HCT116 (cell line): ENCODE measurements at regions not wholly inside any gene's neighbourhood (a gene's known extent, or its start where the extent isn't known, plus 50 kb on each side); places are given as distances from the start of the nearest gene placed in this dataset.

ENCODE experiments used
- ATAC-seq: fragments of 200-7000 bp; cut with Tn5 transposase; 2 replicates; pipeline ENCODE4 v1.9.1; 2020; ENCODE audit warnings: mild to moderate bottlenecking, moderate library complexity
- BruUV-seq: library from RNA; stranded (reverse); fragments of 400-500 nt; replicated peaks from 2 replicates; lab custom pipeline; 2021; lab: Mats Ljungman, UMichigan
- CTCF ChIA-PET: fragments of 300-600 bp; sonication (Branson Sonifier 250); formaldehyde crosslinking; loops from one replicate; lab custom pipeline; 2021; ENCODE audit warnings: antibody characterized with exemption; lab: Charles Lee
- POLR2A ChIA-PET: fragments of 300-600, 350-600 bp; sonication (Branson Sonifier 250); formaldehyde crosslinking; loops from one replicate; lab custom pipeline; 2021; ENCODE audit warnings: antibody characterized with exemption; lab: Charles Lee
- RAD21 ChIA-PET, 2 experiments: fragments of 300-600 bp; sonication (Branson Sonifier 250); formaldehyde crosslinking; loops; one replicate each; lab custom pipeline; 2023; ENCODE audit warnings: low total read pairs in 2 of 2; ENCODE audit not compliant: uncharacterized antibody in 2 of 2, unreplicated experiment in 2 of 2, low non-redundant PET in 1 of 2; lab: Charles Lee
- DNase-seq: peaks from one replicate; pipeline ENCODE4 v3.0.0-alpha.2; 2010; ENCODE audit warnings: low read depth, low spot score
- H2AFZ ChIP-seq: fragments of 200-600 bp; shearing (Covaris generic), sonication (generic); 2 replicates; pipeline ENCODE4 v1.6.1; 2017; ENCODE audit warnings: low read depth, mixed run types, mixed read lengths, antibody characterized with exemption, low read length; ENCODE audit not compliant: poor library complexity, severe bottlenecking
- H3K27ac ChIP-seq: 2 replicates; pipeline ENCODE4 v1.5.1; 2012; ENCODE audit warnings: low read depth, low read length
- H3K27me3 ChIP-seq: fragments of 200-600 bp; sonication (generic); 2 replicates; pipeline ENCODE4 v1.6.1; 2016; ENCODE audit warnings: mixed run types, low read length, mixed read lengths; ENCODE audit not compliant: insufficient read depth
- H3K36me3 ChIP-seq, 2 experiments: fragments of 200-500 bp in 1 of 2; fragments of 200-600 bp in 1 of 2; sonication (Bioruptor generic) in 1 of 2; sonication (generic) in 1 of 2; 2 replicates each; pipeline versions ENCODE4 v1.5.1 to v1.6.1; 2014 to 2016; ENCODE audit warnings: low read length in 2 of 2, inconsistent platforms in 1 of 2, mixed read lengths in 1 of 2, mixed run types in 1 of 2; ENCODE audit not compliant: insufficient read depth in 2 of 2, control insufficient read depth in 1 of 2
- H3K4me1 ChIP-seq, 2 experiments: fragments of 200-600 bp in 1 of 2; sonication (generic) in 1 of 2; 2 replicates each; pipeline versions ENCODE4 v1.5.1 to v1.6.1; 2012 to 2017; ENCODE audit warnings: low read length in 2 of 2, inconsistent platforms in 1 of 2, mild to moderate bottlenecking in 1 of 2, mixed read lengths in 1 of 2, mixed run types in 1 of 2, moderate library complexity in 1 of 2; ENCODE audit not compliant: insufficient read depth in 2 of 2, control insufficient read depth in 1 of 2
- H3K4me2 ChIP-seq: fragments of 200-600 bp; sonication (generic); 2 replicates; pipeline ENCODE4 v1.6.1; 2017; ENCODE audit warnings: mixed run types, low read length, mixed read lengths
- H3K4me3 ChIP-seq, 2 experiments: fragments of 200-600 bp in 1 of 2; sonication (generic) in 1 of 2; replicated peaks in 1 of 2; 2 replicates each; pipeline ENCODE4 v1.5.1; 2011 to 2016; ENCODE audit warnings: low read length in 2 of 2, control low read depth in 1 of 2, low read depth in 1 of 2, mild to moderate bottlenecking in 1 of 2, mixed read lengths in 1 of 2, mixed run types in 1 of 2
- H3K79me2 ChIP-seq: fragments of 200-600 bp; sonication (generic); 2 replicates; pipeline ENCODE4 v1.6.1; 2017; ENCODE audit warnings: mild to moderate bottlenecking, mixed run types, low read length, moderate library complexity, mixed read lengths; ENCODE audit not compliant: insufficient read depth
- H3K9ac ChIP-seq: fragments of 200-600 bp; sonication (generic); 2 replicates; pipeline ENCODE4 v1.6.1; 2016; ENCODE audit warnings: low read length, mixed read lengths
- H3K9me2 ChIP-seq: fragments of 200-600 bp; sonication (generic), shearing (Covaris generic); 2 replicates; pipeline ENCODE4 v1.6.1; 2017; ENCODE audit warnings: mixed run types, mild to moderate bottlenecking, moderate library complexity; ENCODE audit not compliant: insufficient read depth
- H3K9me3 ChIP-seq, 2 experiments: fragments of 200-500 bp in 1 of 2; fragments of 200-600 bp in 1 of 2; sonication (Bioruptor generic) in 1 of 2; sonication (generic) in 1 of 2; 2 replicates each; pipeline ENCODE4 v1.6.1; 2014 to 2017; ENCODE audit warnings: low read length in 2 of 2, mixed read lengths in 2 of 2, inconsistent platforms in 1 of 2, low read depth in 1 of 2, mild to moderate bottlenecking in 1 of 2, mixed run types in 1 of 2, moderate library complexity in 1 of 2; ENCODE audit not compliant: control insufficient read depth in 1 of 2, insufficient read depth in 1 of 2
- H4K20me1 ChIP-seq: fragments of 200-600 bp; sonication (generic), shearing (Covaris generic); 2 replicates; pipeline ENCODE4 v1.6.1; 2017; ENCODE audit warnings: mixed run types, mild to moderate bottlenecking, moderate library complexity; ENCODE audit not compliant: insufficient read depth
- CEBPB ChIP-seq: IDR thresholded peaks from 2 replicates; pipeline ENCODE4 v1.6.1; 2012; ENCODE audit warnings: low read depth
- EGR1 ChIP-seq: IDR thresholded peaks from 2 replicates; pipeline ENCODE4 v1.6.1; 2012; ENCODE audit warnings: low read depth
- EZH2 ChIP-seq: fragments of 200-600 bp; sonication (generic); IDR thresholded peaks from 2 replicates; pipeline ENCODE4 v1.6.1; 2017; ENCODE audit warnings: antibody characterized with exemption, mixed run types
- FOSL1 ChIP-seq: IDR thresholded peaks from 2 replicates; pipeline ENCODE4 v1.6.1; 2012; ENCODE audit warnings: low read depth
- POLR2AphosphoS5 ChIP-seq: IDR thresholded peaks from 2 replicates; pipeline ENCODE4 v1.6.1; 2011; ENCODE audit warnings: mild to moderate bottlenecking, low read depth, low read length, moderate library complexity
- RAD21 ChIP-seq: IDR thresholded peaks from 2 replicates; pipeline ENCODE4 v1.6.1; 2012; ENCODE audit warnings: low read depth, mild to moderate bottlenecking
- SP1 ChIP-seq: IDR thresholded peaks from 2 replicates; pipeline ENCODE4 v1.6.1; 2012; ENCODE audit warnings: low read depth
- SRF ChIP-seq: IDR thresholded peaks from 2 replicates; pipeline ENCODE4 v1.6.1; 2012; ENCODE audit warnings: low read depth
- YY1 ChIP-seq: IDR thresholded peaks from 2 replicates; pipeline ENCODE4 v1.6.1; 2011; ENCODE audit warnings: low read length, low read depth, moderate library complexity, mild to moderate bottlenecking; ENCODE audit not compliant: insufficient replicate concordance; ENCODE audit errors: extremely low read depth
- ZNF274 ChIP-seq: fragments of 200-500 bp; sonication (Bioruptor generic); IDR thresholded peaks from 2 replicates; pipeline ENCODE4 v1.6.1; 2014; ENCODE audit warnings: mild to moderate bottlenecking, low read depth, low read length, inconsistent platforms
- intact Hi-C: fragments of 100-400 bp; cut with micrococcal nuclease; formaldehyde crosslinking; loops from 2 replicates; pipeline ENCODE4 v1.10.0; 2022
- TF ChIP-seq, protein P1 (sequence below): IDR thresholded peaks from 2 replicates; pipeline ENCODE4 v1.6.1; 2011; ENCODE audit warnings: mild to moderate bottlenecking, low read length, moderate library complexity; ENCODE audit not compliant: insufficient replicate concordance; ENCODE audit errors: extremely low read depth
- TF ChIP-seq, protein P2 (sequence below): IDR thresholded peaks from 2 replicates; pipeline ENCODE4 v1.6.1; 2012
- TF ChIP-seq, protein P3 (sequence below), 3 experiments: fragments of 200-600 bp in 1 of 3; sonication (generic) in 1 of 3; IDR thresholded peaks in 2 of 3; conservative IDR thresholded peaks in 1 of 3; 2 replicates each; pipeline ENCODE4 v1.5.1; 2012 to 2017; ENCODE audit warnings: low read depth in 2 of 3, low read length in 2 of 3, antibody characterized with exemption in 1 of 3, borderline replicate concordance in 1 of 3, control low read depth in 1 of 3, mild to moderate bottlenecking in 1 of 3, mixed read lengths in 1 of 3, mixed run types in 1 of 3, moderate library complexity in 1 of 3; ENCODE audit not compliant: insufficient read depth in 1 of 3
- TF ChIP-seq, protein P4 (sequence below): IDR thresholded peaks from 2 replicates; pipeline ENCODE4 v1.6.1; 2012

DNA sequence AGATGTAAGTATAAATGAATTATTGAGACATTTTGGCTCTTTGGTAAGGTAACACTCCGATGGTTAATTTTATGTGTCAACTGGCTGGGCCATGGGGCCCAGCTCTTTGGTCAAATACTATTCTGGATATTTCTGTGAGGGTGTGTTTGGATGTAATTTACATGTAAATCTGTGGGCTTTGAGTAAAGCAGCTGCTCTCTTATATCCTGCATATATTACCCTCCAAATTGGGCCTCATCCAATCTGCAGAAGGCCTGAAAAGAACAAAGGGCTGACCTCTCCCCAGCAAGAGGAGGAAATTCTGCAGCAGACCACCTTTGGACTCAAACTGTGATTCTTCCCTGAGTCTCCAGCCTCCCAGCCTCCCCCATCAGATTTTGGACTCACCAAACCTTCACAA is 464.1 kb downstream of the PLCL1 start:
- no peaks in the 10 kb centered on the region for H4K20me1 ChIP-seq
- intact Hi-C loops, result no loop called here
- no peak overlapping the region for H3K9ac ChIP-seq
- no peaks in the 10 kb centered on the region for H3K36me3 ChIP-seq
- ChIA-PET POLR2A (no interaction called here), RAD21 (no interaction called here), CTCF (interaction anchor here (0.9 kb wide), 1 partner anchor 46 kb away, joined by 3 read pairs; no protein-coding TSS in a partner anchor)
- no peaks in the 10 kb centered on the region for H3K79me2 ChIP-seq
- H3K4me1 ChIP-seq, result no peaks in the 10 kb centered on the region
- H3K27me3 ChIP-seq, result no peaks in the 10 kb centered on the region
- H2AFZ ChIP-seq, result no peak overlapping the region
- ATAC-seq (no peak), DNase-seq (no peak)
- H3K27ac ChIP-seq, result no peak overlapping the region
- no TSS peak for BruUV-seq
- H3K9me3 ChIP-seq, result no peaks in the 10 kb centered on the region
- no peaks in the 10 kb centered on the region for H3K9me2 ChIP-seq
- TF ChIP-seq EZH2, result no peak
- TF ChIP-seq, protein P1, sequence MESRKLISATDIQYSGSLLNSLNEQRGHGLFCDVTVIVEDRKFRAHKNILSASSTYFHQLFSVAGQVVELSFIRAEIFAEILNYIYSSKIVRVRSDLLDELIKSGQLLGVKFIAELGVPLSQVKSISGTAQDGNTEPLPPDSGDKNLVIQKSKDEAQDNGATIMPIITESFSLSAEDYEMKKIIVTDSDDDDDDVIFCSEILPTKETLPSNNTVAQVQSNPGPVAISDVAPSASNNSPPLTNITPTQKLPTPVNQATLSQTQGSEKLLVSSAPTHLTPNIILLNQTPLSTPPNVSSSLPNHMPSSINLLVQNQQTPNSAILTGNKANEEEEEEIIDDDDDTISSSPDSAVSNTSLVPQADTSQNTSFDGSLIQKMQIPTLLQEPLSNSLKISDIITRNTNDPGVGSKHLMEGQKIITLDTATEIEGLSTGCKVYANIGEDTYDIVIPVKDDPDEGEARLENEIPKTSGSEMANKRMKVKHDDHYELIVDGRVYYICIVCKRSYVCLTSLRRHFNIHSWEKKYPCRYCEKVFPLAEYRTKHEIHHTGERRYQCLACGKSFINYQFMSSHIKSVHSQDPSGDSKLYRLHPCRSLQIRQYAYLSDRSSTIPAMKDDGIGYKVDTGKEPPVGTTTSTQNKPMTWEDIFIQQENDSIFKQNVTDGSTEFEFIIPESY, result no peak
- no peak for TF ChIP-seq ZNF274
- H3K4me3 ChIP-seq, result no peak overlapping the region
- H3K4me2 ChIP-seq, result no peak overlapping the region

DNA sequence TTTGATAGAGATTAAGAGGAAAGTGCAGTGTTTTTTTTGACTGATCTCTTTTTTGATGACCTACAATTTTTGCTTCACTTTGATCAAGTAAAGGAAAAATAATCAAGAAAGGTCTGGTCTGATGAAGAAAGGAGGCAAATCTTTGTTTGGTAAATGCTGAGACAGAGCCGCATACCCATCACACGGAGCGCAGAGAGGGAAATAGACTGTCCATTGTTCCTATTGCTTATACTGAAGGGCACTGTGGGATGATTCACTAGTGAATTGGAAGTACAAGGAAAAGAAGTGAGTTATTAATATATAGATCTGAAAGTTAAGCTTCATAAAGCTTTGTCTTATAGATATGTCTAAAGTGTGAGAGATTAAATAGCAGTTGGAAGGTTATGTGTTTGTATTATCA is 455.1 kb downstream of the PLCL1 start:
- no peaks in the 10 kb centered on the region for H3K79me2 ChIP-seq
- RAD21 ChIA-PET, result no interaction called here
- no peak for TF ChIP-seq YY1
- TF ChIP-seq, protein P2, sequence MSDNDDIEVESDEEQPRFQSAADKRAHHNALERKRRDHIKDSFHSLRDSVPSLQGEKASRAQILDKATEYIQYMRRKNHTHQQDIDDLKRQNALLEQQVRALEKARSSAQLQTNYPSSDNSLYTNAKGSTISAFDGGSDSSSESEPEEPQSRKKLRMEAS, result no peak
- TF ChIP-seq EZH2, result no peak
- TF ChIP-seq FOSL1, result no peak
- TF ChIP-seq, protein P3, sequence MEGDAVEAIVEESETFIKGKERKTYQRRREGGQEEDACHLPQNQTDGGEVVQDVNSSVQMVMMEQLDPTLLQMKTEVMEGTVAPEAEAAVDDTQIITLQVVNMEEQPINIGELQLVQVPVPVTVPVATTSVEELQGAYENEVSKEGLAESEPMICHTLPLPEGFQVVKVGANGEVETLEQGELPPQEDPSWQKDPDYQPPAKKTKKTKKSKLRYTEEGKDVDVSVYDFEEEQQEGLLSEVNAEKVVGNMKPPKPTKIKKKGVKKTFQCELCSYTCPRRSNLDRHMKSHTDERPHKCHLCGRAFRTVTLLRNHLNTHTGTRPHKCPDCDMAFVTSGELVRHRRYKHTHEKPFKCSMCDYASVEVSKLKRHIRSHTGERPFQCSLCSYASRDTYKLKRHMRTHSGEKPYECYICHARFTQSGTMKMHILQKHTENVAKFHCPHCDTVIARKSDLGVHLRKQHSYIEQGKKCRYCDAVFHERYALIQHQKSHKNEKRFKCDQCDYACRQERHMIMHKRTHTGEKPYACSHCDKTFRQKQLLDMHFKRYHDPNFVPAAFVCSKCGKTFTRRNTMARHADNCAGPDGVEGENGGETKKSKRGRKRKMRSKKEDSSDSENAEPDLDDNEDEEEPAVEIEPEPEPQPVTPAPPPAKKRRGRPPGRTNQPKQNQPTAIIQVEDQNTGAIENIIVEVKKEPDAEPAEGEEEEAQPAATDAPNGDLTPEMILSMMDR (IDR thresholded peaks at IDR 0.05 in 2 of 3, conservative IDR thresholded peaks at IDR 0.05 in 1 of 3; ENCODE audit: borderline replicate concordance in 1 of 3, insufficient read depth in 1 of 3, low read depth in 2 of 3, low read length in 2 of 3), result no peak
- no peak for TF ChIP-seq SRF
- no peak for TF ChIP-seq RAD21
- no peak for TF ChIP-seq POLR2AphosphoS5
- TF ChIP-seq EGR1, result no peak
- TF ChIP-seq, protein P4, sequence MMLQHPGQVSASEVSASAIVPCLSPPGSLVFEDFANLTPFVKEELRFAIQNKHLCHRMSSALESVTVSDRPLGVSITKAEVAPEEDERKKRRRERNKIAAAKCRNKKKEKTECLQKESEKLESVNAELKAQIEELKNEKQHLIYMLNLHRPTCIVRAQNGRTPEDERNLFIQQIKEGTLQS, result no peak
- TF ChIP-seq CEBPB, result no peak
- TF ChIP-seq SP1, result no peak
- H3K4me1 ChIP-seq, result no peaks in the 10 kb centered on the region
- ATAC-seq (no peak), DNase-seq (no peak)
- no peak overlapping the region for H3K4me2 ChIP-seq
- H3K27ac ChIP-seq, result no peak overlapping the region
- no peaks in the 10 kb centered on the region for H3K9me2 ChIP-seq
- no TSS peak for BruUV-seq
- no peaks in the 10 kb centered on the region for H3K9me3 ChIP-seq
- H4K20me1 ChIP-seq, result no peaks in the 10 kb centered on the region
- H3K4me3 ChIP-seq, result no peak overlapping the region
- peaks cover 13% of the 10 kb centered on the region; the same call in 1 of the 2 replicates for H3K27me3 ChIP-seq
- H3K36me3 ChIP-seq, result no peaks in the 10 kb centered on the region
- POLR2A ChIA-PET, result no interaction called here
- CTCF ChIA-PET, result no interaction called here
- intact Hi-C loops, result no loop called here
- no peak overlapping the region for H3K9ac ChIP-seq
- no peak overlapping the region for H2AFZ ChIP-seq
